Thoracic aorta (tissue), 2 donors: ENCODE measurements at regions not wholly inside any gene's neighbourhood (a gene's known extent, or its start where the extent isn't known, plus 50 kb on each side); places are given as distances from the start of the nearest gene placed in this dataset.

Experiments
- ATAC-seq: fragments of 150-250 bp; one replicate; pipeline ENCODE4 v1.8.0; 2017; ENCODE audit warnings: low read depth; ENCODE audit not compliant: insufficient number of reproducible peaks, low FRiP score
- DNase-seq: peaks from one replicate; pipeline ENCODE4 v3.0.0-alpha.2; 2020; ENCODE audit warnings: low spot score
- H3K27ac ChIP-seq, 2 donors: fragments of 200-600 bp; sonication (generic); 1 replicate in 1 of 2; 2 replicates in 1 of 2; pipeline ENCODE4 v1.5.1; 2016; ENCODE audit warnings: mild to moderate bottlenecking in 2 of 2, moderate library complexity in 2 of 2
- H3K27me3 ChIP-seq: fragments of 200-600 bp; sonication (generic); replicated peaks from 2 replicates; pipeline ENCODE4 v1.6.0; 2016; ENCODE audit warnings: mild to moderate bottlenecking; ENCODE audit not compliant: insufficient read depth
- H3K36me3 ChIP-seq: fragments of 200-600 bp; sonication (generic); one replicate; pipeline ENCODE4 v1.5.1; 2016
- H3K4me1 ChIP-seq, 2 donors: fragments of 200-600 bp; sonication (generic); 1 replicate in 1 of 2; 2 replicates in 1 of 2; pipeline versions ENCODE4 v1.5.1 to v1.6.0; 2016; ENCODE audit warnings: low read depth in 2 of 2, mild to moderate bottlenecking in 1 of 2; ENCODE audit not compliant: control insufficient read depth in 1 of 2
- H3K4me3 ChIP-seq: fragments of 200-600 bp; sonication (generic); 2 replicates; pipeline ENCODE4 v1.5.1; 2016; ENCODE audit warnings: mild to moderate bottlenecking
- H3K9me3 ChIP-seq: fragments of 200-600 bp; sonication (generic); 2 replicates; pipeline ENCODE4 v1.5.1; 2016
- CTCF ChIP-seq: fragments of 200-600 bp; sonication (generic); IDR thresholded peaks from one replicate; pipeline ENCODE4 v1.5.1; 2019; ENCODE audit warnings: antibody characterized with exemption

DNA sequence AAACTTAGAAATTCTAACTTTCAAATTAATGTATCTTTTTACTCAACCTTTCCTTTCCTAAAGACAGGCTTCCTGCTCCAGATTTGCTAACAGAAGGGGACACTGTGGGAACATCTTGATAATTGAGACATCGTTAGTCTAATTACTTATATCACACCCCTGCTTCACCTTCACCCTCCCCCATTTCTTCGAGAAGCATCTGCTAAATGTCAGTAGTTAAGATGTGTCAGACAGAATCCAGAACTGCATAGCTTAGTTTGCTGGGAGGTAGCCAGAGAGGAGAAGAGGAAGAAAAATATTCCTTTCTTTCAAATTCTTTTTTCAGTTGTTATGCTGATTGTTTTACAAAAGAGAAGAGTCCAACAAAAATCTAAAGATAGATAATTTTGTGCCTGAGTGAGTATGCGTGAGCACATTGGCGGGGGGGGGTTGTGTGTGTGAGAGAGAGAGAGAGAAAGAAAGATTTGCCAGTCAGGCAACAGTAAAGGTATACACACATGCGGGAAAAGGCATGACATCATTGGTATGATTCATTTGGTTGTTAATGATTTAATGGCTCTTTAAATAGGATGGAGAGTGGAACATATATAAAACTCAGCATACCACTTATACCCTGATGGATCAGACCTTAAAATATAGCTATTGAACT is 192.4 kb downstream of the PTN start:
- Histone ChIP-seq H3K4me3 (no peak overlapping the region), H3K4me1 (no peaks in the 10 kb centered on the region), H3K9me3 (no peaks in the 10 kb centered on the region), H3K36me3 (no peaks in the 10 kb centered on the region), H3K27ac (no peak overlapping the region), H3K27me3 (no peaks in the 10 kb centered on the region)
- DNase-seq (no peak), ATAC-seq (no peak)
- TF ChIP-seq CTCF, result no peak

GRCh38 chr7:137147338-137147720 is 196.2 kb downstream of the PTN start:
- Histone ChIP-seq H3K4me1 (no peaks in the 10 kb centered on the region), H3K27ac (no peak overlapping the region), H3K9me3 (no peaks in the 10 kb centered on the region), H3K36me3 (no peaks in the 10 kb centered on the region), H3K27me3 (no peaks in the 10 kb centered on the region), H3K4me3 (no peak overlapping the region)
- DNase-seq, result no peak
- no peak for ATAC-seq
- TF ChIP-seq CTCF, result no peak

GRCh38 chr7:137146552-137147337 is 196.8 kb downstream of the PTN start:
- no peak overlapping the region for H3K4me3 ChIP-seq
- no peak for ATAC-seq

DNA sequence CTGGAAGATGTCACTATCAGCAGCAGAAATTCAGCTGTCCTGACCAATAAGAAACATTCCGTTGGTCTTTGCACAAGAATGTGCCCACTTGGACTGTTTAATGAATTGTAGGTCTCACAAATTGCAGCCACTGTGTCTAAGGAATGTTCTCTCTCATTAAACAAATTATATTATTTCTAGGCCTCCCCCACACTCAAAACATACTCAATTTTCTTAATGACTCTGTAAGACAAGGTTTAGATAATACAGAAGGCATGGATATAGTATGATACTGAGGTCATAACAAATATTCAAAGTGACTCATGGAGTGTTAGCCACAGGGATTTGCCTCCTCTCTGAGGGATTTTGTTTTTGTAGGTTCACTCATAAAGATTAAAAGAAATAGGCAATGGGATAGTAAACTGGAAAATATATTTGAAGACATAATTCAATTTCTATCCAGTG is 197.5 kb downstream of the PTN start:
- H3K4me3 ChIP-seq, result no peak overlapping the region
- no peaks in the 10 kb centered on the region for H3K36me3 ChIP-seq
- DNase-seq, result no peak
- no peak for ATAC-seq
- no peaks in the 10 kb centered on the region for H3K27me3 ChIP-seq
- no peaks in the 10 kb centered on the region for H3K9me3 ChIP-seq
- H3K27ac ChIP-seq, result no peak overlapping the region
- H3K4me1 ChIP-seq, result no peaks in the 10 kb centered on the region
- TF ChIP-seq CTCF, result no peak

More at GRCh38 chr7:137146552-137147337, 196.8 kb downstream of the PTN start:
- Histone ChIP-seq H3K9me3 (no peaks in the 10 kb centered on the region), H3K27me3 (no peaks in the 10 kb centered on the region), H3K36me3 (no peaks in the 10 kb centered on the region), H3K27ac (no peak overlapping the region), H3K4me1 (no peaks in the 10 kb centered on the region)
- DNase-seq, result no peak
- TF ChIP-seq CTCF, result no peak

GRCh38 chr7:137142376-137142775 is 201.2 kb downstream of the PTN start:
- ATAC-seq, result no peak
- no peak for DNase-seq
- Histone ChIP-seq H3K4me1 (no peaks in the 10 kb centered on the region), H3K27ac (no peak overlapping the region), H3K27me3 (no peaks in the 10 kb centered on the region), H3K4me3 (no peak overlapping the region), H3K36me3 (no peaks in the 10 kb centered on the region), H3K9me3 (no peaks in the 10 kb centered on the region)
- no peak for TF ChIP-seq CTCF
